CD14-positive monocyte (primary cell): ENCODE measurements at regions not wholly inside any gene's neighbourhood (a gene's known extent, or its start where the extent isn't known, plus 50 kb on each side); places are given as distances from the start of the nearest gene placed in this dataset.

ENCODE experiments used
- DNase-seq, 3 donors: peaks; one replicate each; pipeline ENCODE4 v3.0.0-alpha.2; 2011 to 2022
- H2AFZ ChIP-seq: 2 replicates; pipeline ENCODE4 v1.6.0; 2012; ENCODE audit warnings: mild to moderate bottlenecking, low read depth, low read length, inconsistent platforms; ENCODE audit not compliant: insufficient read depth, poor library complexity, severe bottlenecking
- H3K27ac ChIP-seq, 2 donors: 1 replicate in 1 of 2; 2 replicates in 1 of 2; pipeline ENCODE4 v1.5.1; 2012 to 2013; ENCODE audit warnings: low read length in 2 of 2, control low read depth in 1 of 2, inconsistent platforms in 1 of 2, low read depth in 1 of 2, mild to moderate bottlenecking in 1 of 2
- H3K27me3 ChIP-seq, 2 donors: one replicate each; pipeline versions ENCODE4 v1.6.0 to v1.6.1; 2011 to 2013; ENCODE audit warnings: low read length in 2 of 2; ENCODE audit not compliant: control insufficient read depth in 2 of 2, insufficient read depth in 2 of 2
- H3K36me3 ChIP-seq, 2 donors: replicated peaks in 1 of 2; 1 replicate in 1 of 2; 2 replicates in 1 of 2; pipeline versions ENCODE4 v1.5.1 to v1.6.1; 2012 to 2013; ENCODE audit warnings: low read length in 2 of 2, control low read depth in 1 of 2, inconsistent platforms in 1 of 2, mild to moderate bottlenecking in 1 of 2; ENCODE audit not compliant: insufficient read depth in 2 of 2, control insufficient read depth in 1 of 2
- H3K4me1 ChIP-seq, 2 donors: 1 replicate in 1 of 2; 2 replicates in 1 of 2; pipeline versions ENCODE4 v1.5.1 to v1.6.1; 2012 to 2013; ENCODE audit warnings: low read length in 2 of 2, control low read depth in 1 of 2, inconsistent platforms in 1 of 2, mild to moderate bottlenecking in 1 of 2, moderate library complexity in 1 of 2; ENCODE audit not compliant: insufficient read depth in 2 of 2, control insufficient read depth in 1 of 2
- H3K4me2 ChIP-seq: replicated peaks from 2 replicates; pipeline ENCODE3; 2012; ENCODE audit warnings: low read length, moderate library complexity, mild to moderate bottlenecking; ENCODE audit not compliant: poor library complexity, severe bottlenecking; ENCODE audit errors: extremely low read depth
- H3K4me3 ChIP-seq, 3 experiments: fragments of 200-600 bp in 1 of 3; sonication (generic) in 1 of 3; replicated peaks in 1 of 3; 1 replicate in 2 of 3; 2 replicates in 1 of 3; pipeline ENCODE4 v1.5.1; 2011 to 2013; ENCODE audit warnings: low read length in 3 of 3, mild to moderate bottlenecking in 3 of 3, control low read depth in 2 of 3, low read depth in 2 of 3, inconsistent platforms in 1 of 3, moderate library complexity in 1 of 3
- H3K79me2 ChIP-seq: 2 replicates; pipeline ENCODE4 v1.6.0; 2012; ENCODE audit warnings: mild to moderate bottlenecking, control low read depth, inconsistent platforms, low read length, moderate library complexity; ENCODE audit not compliant: insufficient read depth
- H3K9ac ChIP-seq: 2 replicates; pipeline ENCODE4 v1.6.0; 2017; ENCODE audit warnings: low read length, mild to moderate bottlenecking; ENCODE audit not compliant: insufficient read depth, poor library complexity, severe bottlenecking
- H3K9me3 ChIP-seq, 2 donors: replicated peaks in 1 of 2; 1 replicate in 1 of 2; 2 replicates in 1 of 2; pipeline versions ENCODE4 v1.5.1 to v1.6.1; 2012 to 2013; ENCODE audit warnings: low read length in 2 of 2, control low read depth in 1 of 2; ENCODE audit not compliant: control insufficient read depth in 1 of 2, insufficient read depth in 1 of 2
- H4K20me1 ChIP-seq: 2 replicates; pipeline ENCODE4 v1.6.0; 2012; ENCODE audit warnings: mild to moderate bottlenecking, low read length, control low read depth, moderate library complexity; ENCODE audit not compliant: insufficient read depth
- H3K27ac Mint-ChIP-seq, 7 donors: one replicate each; pipeline ENCODE4 v1.8.0; 2020; ENCODE audit warnings: mild to moderate bottlenecking in 7 of 7, mixed read lengths in 7 of 7, moderate library complexity in 6 of 7, inconsistent platforms in 2 of 7
- H3K27me3 Mint-ChIP-seq, 3 donors: one replicate each; pipeline ENCODE4 v1.8.0; 2021 to 2022; ENCODE audit warnings: low read depth in 3 of 3, mild to moderate bottlenecking in 3 of 3, mixed read lengths in 3 of 3, moderate library complexity in 3 of 3, inconsistent platforms in 1 of 3
- H3K36me3 Mint-ChIP-seq, 2 donors: one replicate each; pipeline ENCODE4 v1.8.0; 2020; ENCODE audit warnings: mixed read lengths in 2 of 2, inconsistent platforms in 1 of 2, mild to moderate bottlenecking in 1 of 2
- H3K4me1 Mint-ChIP-seq: one replicate; pipeline ENCODE4 v1.8.0; 2020; ENCODE audit warnings: mild to moderate bottlenecking, mixed read lengths
- H3K4me3 Mint-ChIP-seq, 2 donors: one replicate each; pipeline ENCODE4 v1.8.0; 2020; ENCODE audit warnings: mild to moderate bottlenecking in 2 of 2, mixed read lengths in 2 of 2, moderate library complexity in 1 of 2
- H3K9me3 Mint-ChIP-seq, 7 donors: one replicate each; pipeline ENCODE4 v1.8.0; 2020 to 2022; ENCODE audit warnings: mixed read lengths in 7 of 7, mild to moderate bottlenecking in 6 of 7, moderate library complexity in 6 of 7, inconsistent platforms in 2 of 7
- WGBS: methylation state at CpG from one replicate; pipeline ENCODE4 v1.1.5; 2013; ENCODE audit warnings: missing lambda C conversion rate; ENCODE audit not compliant: insufficient coverage; 5-methylcytosine and 5-hydroxymethylcytosine counted together
- intact Hi-C, 2 donors: fragments of 100-400 bp; cut with micrococcal nuclease; formaldehyde crosslinking; loops; one replicate each; pipeline versions ENCODE4 v1.15.0 to v1.15.1; 2023
- TF ChIP-seq, protein P1 (sequence below): fragments of 200-600 bp; IDR thresholded peaks from one replicate; pipeline ENCODE4 v1.8.0; 2022; ENCODE audit warnings: antibody characterized with exemption, mild to moderate bottlenecking

DNA sequence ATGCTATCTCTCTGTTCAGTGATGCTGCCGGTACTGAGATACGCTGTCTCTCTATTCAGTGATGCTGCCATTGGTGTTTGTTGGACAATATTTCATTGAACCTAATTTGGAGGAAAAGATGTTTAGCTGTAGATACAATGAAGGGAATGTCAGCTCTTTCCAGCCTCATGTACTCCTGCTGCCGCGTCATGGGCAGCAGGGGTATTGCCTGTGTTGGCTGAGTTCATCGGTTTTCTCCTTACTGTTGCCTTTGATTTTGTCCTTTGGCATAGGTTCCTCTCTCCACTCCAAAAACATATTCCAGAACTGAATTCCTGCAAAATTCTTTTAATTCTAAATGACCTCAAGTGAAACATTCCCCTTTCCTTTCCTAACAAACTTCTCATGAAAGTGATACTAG lies 942.6 kb downstream of the NLGN4Y start:
- Mint-ChIP-seq H3K4me1 (no peaks in the 10 kb centered on the region), H3K36me3 (no peaks in the 10 kb centered on the region), H3K27ac (no peak overlapping the region), H3K9me3 (no peaks in the 10 kb centered on the region), H3K27me3 (peaks cover 0 to 2% (median 0%) of the 10 kb centered on the region in 3 donors), H3K4me3 (no peak overlapping the region)
- no peaks in the 10 kb centered on the region for H3K79me2 ChIP-seq
- no peak overlapping the region for H3K4me2 ChIP-seq
- H3K36me3 ChIP-seq: no peaks in the 10 kb centered on the region
- H3K9me3 ChIP-seq: no peaks in the 10 kb centered on the region
- no peak overlapping the region for H3K9ac ChIP-seq
- no peak overlapping the region for H3K27ac ChIP-seq
- no peak overlapping the region for H3K4me3 ChIP-seq
- TF ChIP-seq, protein P1, sequence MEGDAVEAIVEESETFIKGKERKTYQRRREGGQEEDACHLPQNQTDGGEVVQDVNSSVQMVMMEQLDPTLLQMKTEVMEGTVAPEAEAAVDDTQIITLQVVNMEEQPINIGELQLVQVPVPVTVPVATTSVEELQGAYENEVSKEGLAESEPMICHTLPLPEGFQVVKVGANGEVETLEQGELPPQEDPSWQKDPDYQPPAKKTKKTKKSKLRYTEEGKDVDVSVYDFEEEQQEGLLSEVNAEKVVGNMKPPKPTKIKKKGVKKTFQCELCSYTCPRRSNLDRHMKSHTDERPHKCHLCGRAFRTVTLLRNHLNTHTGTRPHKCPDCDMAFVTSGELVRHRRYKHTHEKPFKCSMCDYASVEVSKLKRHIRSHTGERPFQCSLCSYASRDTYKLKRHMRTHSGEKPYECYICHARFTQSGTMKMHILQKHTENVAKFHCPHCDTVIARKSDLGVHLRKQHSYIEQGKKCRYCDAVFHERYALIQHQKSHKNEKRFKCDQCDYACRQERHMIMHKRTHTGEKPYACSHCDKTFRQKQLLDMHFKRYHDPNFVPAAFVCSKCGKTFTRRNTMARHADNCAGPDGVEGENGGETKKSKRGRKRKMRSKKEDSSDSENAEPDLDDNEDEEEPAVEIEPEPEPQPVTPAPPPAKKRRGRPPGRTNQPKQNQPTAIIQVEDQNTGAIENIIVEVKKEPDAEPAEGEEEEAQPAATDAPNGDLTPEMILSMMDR: no peak
- H3K4me1 ChIP-seq: no peaks in the 10 kb centered on the region
- 100% methylated on average over 1 of the region's 5 CpGs for WGBS
- H3K27me3 ChIP-seq: no peaks in the 10 kb centered on the region
- intact Hi-C loops: no loop called here
- H2AFZ ChIP-seq: no peak overlapping the region
- H4K20me1 ChIP-seq: no peaks in the 10 kb centered on the region
- no peak for DNase-seq

DNA sequence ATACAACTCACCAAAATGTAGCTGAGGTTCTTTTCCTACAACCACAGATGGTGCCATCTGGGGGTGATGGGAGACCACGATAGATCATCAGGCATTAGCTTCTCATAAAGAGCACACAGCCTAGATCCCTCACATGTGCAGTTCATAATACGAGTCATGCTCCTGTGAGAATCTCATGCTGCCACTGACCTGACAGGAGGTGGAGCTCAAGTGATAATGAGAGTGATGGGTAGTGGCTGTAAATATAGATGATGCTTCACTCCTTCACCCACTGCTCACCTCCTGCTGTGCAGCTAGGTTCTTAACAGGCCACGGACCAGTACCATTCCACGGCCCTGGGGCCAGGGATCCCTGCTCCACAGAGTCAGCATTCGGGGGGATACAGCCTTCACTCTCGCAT lies 943.8 kb downstream of the NLGN4Y start:
- Mint-ChIP-seq H3K4me1 (no peaks in the 10 kb centered on the region), H3K36me3 (no peaks in the 10 kb centered on the region), H3K4me3 (no peak overlapping the region), H3K27ac (no peak overlapping the region), H3K27me3 (peaks cover 0 to 2% (median 0%) of the 10 kb centered on the region in 3 donors), H3K9me3 (no peaks in the 10 kb centered on the region)
- Histone ChIP-seq H3K79me2 (no peaks in the 10 kb centered on the region), H3K36me3 (no peaks in the 10 kb centered on the region), H3K9ac (no peak overlapping the region), H3K9me3 (no peaks in the 10 kb centered on the region), H3K4me1 (no peaks in the 10 kb centered on the region), H3K4me3 (no peak overlapping the region), H2AFZ (no peak overlapping the region), H3K27ac (no peak overlapping the region), H3K27me3 (no peaks in the 10 kb centered on the region), H3K4me2 (no peak overlapping the region), H4K20me1 (no peaks in the 10 kb centered on the region)
- intact Hi-C loops: no loop called here
- TF ChIP-seq, protein P1: no peak
- WGBS: 100% methylated on average over 3 of the region's 6 CpGs
- DNase-seq: no peak
